AG04449 (cell line): ENCODE measurements at regions not wholly inside any gene's neighbourhood (a gene's known extent, or its start where the extent isn't known, plus 50 kb on each side); places are given as distances from the start of the nearest gene placed in this dataset.

Source experiments
- CTCF ChIA-PET: fragments of 350-600 bp; formaldehyde crosslinking; extraction: SDS; loops from one replicate; lab custom pipeline; 2021; ENCODE audit warnings: antibody characterized with exemption; lab: Yijun Ruan, JAX
- POLR2A ChIA-PET: fragments of 400-600, 350-600 bp; formaldehyde crosslinking; extraction: SDS; loops from one replicate; lab custom pipeline; 2020; ENCODE audit warnings: antibody characterized with exemption, inconsistent platforms; lab: Yijun Ruan, JAX
- DNase-seq: peaks from one replicate; pipeline ENCODE4 v3.0.0-alpha.2; 2010; ENCODE audit warnings: low read depth, low spot score
- H3K4me3 ChIP-seq: 2 replicates; pipeline ENCODE4 v1.5.1; 2011; ENCODE audit warnings: low read depth, mild to moderate bottlenecking, control low read depth, low read length
- TF ChIP-seq, protein P1 (sequence below): IDR thresholded peaks from one replicate; pipeline ENCODE4 v1.5.1; 2011; ENCODE audit warnings: mild to moderate bottlenecking, moderate library complexity, low read length, control low read depth, inconsistent platforms; ENCODE audit not compliant: insufficient read depth; ENCODE audit errors: missing control alignments

DNA sequence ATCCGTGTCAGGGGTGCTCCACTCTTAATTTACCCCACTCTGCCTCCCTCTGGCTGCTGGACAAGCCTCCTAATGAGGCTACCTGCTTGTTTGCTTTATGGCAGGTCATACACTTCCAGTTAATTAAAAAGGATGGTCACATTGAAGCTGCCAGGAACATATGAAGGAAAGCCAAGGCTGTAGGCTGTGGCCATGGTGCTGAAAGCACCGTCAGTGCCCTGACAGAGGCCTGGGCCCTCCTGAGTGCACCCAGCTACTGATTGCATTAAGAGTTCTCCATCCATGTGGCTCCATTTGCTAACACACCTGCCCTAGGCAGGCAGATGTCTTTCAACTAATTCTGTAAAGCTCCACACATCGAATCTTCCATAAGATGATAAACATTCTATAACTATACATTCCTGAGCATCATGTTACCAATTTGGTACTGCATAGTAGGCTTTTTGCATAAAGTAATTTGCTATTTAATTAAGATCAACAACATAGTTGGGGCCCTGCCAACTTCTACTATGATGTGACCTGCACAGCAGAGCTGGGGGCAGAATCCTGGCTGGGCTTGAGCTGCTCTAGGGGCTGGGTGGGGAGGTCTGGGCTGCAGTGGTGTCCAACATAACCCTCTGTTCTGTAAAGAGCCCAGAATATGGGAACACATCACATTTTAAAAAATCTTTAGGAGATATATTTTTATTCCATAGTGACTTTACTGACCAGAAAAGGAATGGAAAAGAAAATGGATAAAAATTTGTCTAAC, 224.8 kb downstream of the SIPA1L2 start:
- H3K4me3 ChIP-seq, result no peak overlapping the region
- ChIA-PET POLR2A (no interaction called here), CTCF (no interaction called here)
- no peak for DNase-seq
- TF ChIP-seq, protein P1, sequence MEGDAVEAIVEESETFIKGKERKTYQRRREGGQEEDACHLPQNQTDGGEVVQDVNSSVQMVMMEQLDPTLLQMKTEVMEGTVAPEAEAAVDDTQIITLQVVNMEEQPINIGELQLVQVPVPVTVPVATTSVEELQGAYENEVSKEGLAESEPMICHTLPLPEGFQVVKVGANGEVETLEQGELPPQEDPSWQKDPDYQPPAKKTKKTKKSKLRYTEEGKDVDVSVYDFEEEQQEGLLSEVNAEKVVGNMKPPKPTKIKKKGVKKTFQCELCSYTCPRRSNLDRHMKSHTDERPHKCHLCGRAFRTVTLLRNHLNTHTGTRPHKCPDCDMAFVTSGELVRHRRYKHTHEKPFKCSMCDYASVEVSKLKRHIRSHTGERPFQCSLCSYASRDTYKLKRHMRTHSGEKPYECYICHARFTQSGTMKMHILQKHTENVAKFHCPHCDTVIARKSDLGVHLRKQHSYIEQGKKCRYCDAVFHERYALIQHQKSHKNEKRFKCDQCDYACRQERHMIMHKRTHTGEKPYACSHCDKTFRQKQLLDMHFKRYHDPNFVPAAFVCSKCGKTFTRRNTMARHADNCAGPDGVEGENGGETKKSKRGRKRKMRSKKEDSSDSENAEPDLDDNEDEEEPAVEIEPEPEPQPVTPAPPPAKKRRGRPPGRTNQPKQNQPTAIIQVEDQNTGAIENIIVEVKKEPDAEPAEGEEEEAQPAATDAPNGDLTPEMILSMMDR, result no peak

DNA sequence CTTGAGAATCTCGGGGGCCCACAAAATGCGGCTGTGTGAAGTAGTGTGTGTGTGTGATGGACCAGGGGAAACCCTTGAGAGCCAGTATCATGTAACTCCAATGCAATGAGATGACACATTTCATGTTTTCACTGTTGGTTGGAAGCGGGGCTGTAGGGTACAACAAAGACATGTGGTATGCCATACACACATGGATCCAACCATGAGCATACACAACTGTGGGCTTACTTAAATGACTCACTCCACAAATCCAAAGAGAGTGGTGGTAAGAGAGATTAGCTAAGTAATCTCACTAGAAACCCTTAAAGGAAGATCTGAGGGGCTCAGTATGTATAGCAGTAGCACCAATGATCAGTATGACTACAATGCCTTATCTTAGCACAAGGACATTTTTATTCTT, 225.7 kb downstream of the SIPA1L2 start:
- H3K4me3 ChIP-seq, result no peak overlapping the region
- no peak for DNase-seq
- POLR2A ChIA-PET, result no interaction called here
- TF ChIP-seq, protein P1, result no peak
- CTCF ChIA-PET, result no interaction called here

DNA sequence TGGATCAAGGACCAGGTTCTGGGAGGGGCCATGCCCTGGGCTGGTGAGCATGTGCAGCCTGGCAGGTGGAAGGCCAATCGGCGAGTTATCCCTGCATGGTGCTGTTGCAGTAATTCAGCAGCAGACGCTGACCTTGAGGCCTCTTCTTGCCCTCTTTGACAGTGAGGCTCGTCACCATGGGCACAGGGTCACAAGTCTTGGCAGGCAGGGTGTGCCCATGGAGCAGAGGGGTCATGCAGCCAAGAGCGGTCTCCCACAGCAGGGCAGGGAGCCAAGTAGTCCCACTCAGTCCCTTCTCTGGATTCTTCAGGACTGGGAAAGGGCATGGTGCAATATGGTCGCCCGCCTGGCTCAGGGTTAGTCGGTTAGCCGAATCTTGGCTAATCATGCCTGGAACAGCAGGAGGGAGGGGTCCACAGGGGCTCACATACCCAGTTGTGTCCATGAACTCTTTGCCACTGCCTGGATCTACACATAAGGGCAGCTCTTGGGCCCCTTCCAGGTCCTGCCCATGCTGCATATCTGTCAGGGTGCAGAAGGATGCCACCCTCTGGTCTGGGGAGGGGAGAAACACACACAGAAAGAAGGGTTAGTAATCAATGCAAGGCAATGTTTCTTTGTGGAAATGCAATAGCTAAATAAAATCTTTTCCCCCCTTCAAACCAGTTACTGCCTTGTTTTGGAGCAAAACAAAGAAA, 226.8 kb downstream of the SIPA1L2 start:
- CTCF ChIA-PET, result no interaction called here
- POLR2A ChIA-PET, result no interaction called here
- TF ChIP-seq, protein P1, result no peak
- DNase-seq, result no peak
- no peak overlapping the region for H3K4me3 ChIP-seq

DNA sequence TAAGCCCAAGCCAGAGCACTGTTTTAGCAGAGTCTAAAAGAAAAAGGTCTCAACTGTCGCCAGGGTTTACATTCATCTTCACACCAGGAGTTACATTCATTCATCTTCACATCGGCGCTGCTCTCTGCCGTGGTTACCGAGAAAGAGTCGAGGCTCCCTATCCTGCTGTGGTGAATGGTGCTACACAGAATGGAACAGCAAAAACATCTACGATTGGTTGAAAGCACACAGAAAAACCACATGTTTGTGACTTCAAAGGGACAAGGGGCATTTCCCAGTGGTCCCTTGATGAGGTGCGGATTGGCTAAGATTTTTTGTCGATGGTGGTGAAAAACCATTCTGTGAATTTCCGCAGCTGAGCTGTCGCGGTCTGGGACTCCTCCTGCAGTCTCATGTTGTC, 231.1 kb downstream of the SIPA1L2 start:
- ChIA-PET POLR2A (no interaction called here), CTCF (no interaction called here)
- TF ChIP-seq, protein P1, result no peak
- H3K4me3 ChIP-seq, result no peak overlapping the region
- no peak for DNase-seq

DNA sequence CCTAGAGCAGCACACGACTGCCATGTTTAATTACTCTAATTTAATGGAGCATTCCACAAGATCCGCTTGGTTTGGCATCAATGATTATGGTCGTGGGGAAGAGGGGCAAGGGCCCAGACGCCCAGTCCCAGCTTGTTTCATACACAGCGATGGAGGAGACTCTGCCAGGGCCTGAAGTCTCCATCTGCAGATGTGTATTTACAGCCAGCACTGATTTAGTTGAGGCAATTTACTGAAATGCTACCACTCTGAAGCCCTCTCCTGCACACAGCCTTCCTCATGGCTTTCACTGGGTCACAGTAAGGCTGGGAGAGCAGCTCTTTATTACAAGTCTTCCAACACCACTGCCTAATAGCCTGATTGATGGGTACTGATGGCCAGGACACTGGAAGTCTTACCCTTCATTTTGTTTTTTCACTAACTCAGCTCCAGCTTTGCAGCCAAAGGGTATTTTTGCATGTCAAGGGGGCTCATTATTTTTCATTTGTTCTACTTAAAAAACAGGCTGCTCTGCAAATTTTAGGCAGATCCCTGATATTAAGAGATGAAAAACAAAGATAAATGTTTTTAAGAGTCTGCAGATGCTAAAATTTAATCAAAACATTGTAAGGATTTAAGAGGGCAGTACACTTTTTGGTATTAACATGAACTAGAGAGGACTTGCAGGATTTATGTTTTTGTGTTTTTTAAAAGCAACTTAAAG, 236.3 kb downstream of the SIPA1L2 start:
- TF ChIP-seq, protein P1, result no peak
- CTCF ChIA-PET, result no interaction called here
- POLR2A ChIA-PET, result no interaction called here
- no peak overlapping the region for H3K4me3 ChIP-seq
- no peak for DNase-seq

DNA sequence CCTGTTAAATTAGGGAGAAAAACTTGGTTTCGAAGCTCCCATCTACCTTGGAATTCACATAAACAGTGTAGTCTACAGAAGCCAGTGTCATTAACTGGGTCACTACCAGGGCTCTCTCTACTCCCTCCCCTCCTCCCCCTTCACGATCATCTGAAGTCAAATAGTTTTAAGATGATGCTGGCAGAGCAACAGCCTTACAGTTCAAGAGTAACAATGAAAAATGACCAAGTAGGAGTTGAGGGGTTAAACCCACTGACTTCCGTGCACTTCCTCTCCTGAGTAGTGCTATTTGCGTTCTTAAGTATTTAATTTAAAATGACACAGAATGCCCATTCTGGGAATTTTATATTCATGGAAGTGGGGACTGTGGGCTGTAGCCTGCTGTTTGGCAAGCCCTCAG, 236.9 kb downstream of the SIPA1L2 start:
- CTCF ChIA-PET, result no interaction called here
- DNase-seq, result no peak
- H3K4me3 ChIP-seq, result no peak overlapping the region
- TF ChIP-seq, protein P1, result no peak
- POLR2A ChIA-PET, result no interaction called here
